SK-N-SH (cell line): ENCODE measurements at regions not wholly inside any gene's neighbourhood (a gene's known extent, or its start where the extent isn't known, plus 50 kb on each side); places are given as distances from the start of the nearest gene placed in this dataset.

Source experiments
- CTCF ChIA-PET: fragments of 300-600, 350-600 bp; formaldehyde crosslinking; extraction: SDS; loops from one replicate; lab custom pipeline; 2021; lab: Yijun Ruan, JAX
- POLR2A ChIA-PET: fragments of 350-600 bp; sonication (Branson Sonifier 250); formaldehyde crosslinking; extraction: SDS; loops from one replicate; lab custom pipeline; 2020; ENCODE audit warnings: antibody characterized with exemption, inconsistent platforms; lab: Yijun Ruan, JAX
- DNase-seq: peaks from one replicate; pipeline ENCODE4 v3.0.0; 2012
- H2AFZ ChIP-seq: fragments of 200-600 bp; sonication (generic); 2 replicates; pipeline ENCODE4 v1.8.1; 2016; ENCODE audit warnings: antibody characterized with exemption, mild to moderate bottlenecking, low read depth
- H3F3A ChIP-seq: fragments of 200-600 bp; sonication (generic); replicated peaks from 2 replicates; pipeline ENCODE3; 2016; ENCODE audit warnings: antibody characterized with exemption, mild to moderate bottlenecking; ENCODE audit not compliant: insufficient read depth
- H3K27ac ChIP-seq, 2 experiments: fragments of 200-500 bp in 1 of 2; fragments of 200-600 bp in 1 of 2; sonication (Bioruptor generic) in 1 of 2; sonication (generic), shearing (Covaris generic) in 1 of 2; 2 replicates each; pipeline versions ENCODE4 v1.5.1 to v1.6.1; 2014 to 2016; ENCODE audit warnings: low read depth in 2 of 2, inconsistent platforms in 1 of 2, low read length in 1 of 2, mild to moderate bottlenecking in 1 of 2, mixed read lengths in 1 of 2
- H3K27me3 ChIP-seq: fragments of 200-600 bp; sonication (generic), shearing (Covaris generic); 2 replicates; pipeline ENCODE4 v1.6.1; 2016; ENCODE audit warnings: mixed run types; ENCODE audit not compliant: insufficient read depth
- H3K36me3 ChIP-seq, 2 experiments: fragments of 200-500 bp in 1 of 2; fragments of 200-600 bp in 1 of 2; sonication (Bioruptor generic) in 1 of 2; sonication (generic) in 1 of 2; replicated peaks in 1 of 2; 2 replicates each; pipeline versions ENCODE3 to v1.5.1; 2014 to 2016; ENCODE audit warnings: low read length in 1 of 2, mild to moderate bottlenecking in 1 of 2; ENCODE audit not compliant: insufficient read depth in 2 of 2, control insufficient read depth in 1 of 2
- H3K4me1 ChIP-seq, 2 experiments: fragments of 200-500 bp in 1 of 2; fragments of 200-600 bp in 1 of 2; sonication (Bioruptor generic) in 1 of 2; sonication (generic), shearing (Covaris generic) in 1 of 2; 2 replicates each; pipeline versions ENCODE4 v1.5.1 to v1.6.1; 2014 to 2016; ENCODE audit warnings: low read depth in 1 of 2, low read length in 1 of 2, mixed run types in 1 of 2; ENCODE audit not compliant: insufficient read depth in 2 of 2, control insufficient read depth in 1 of 2
- H3K4me2 ChIP-seq: fragments of 200-600 bp; sonication (generic), shearing (Covaris generic); 2 replicates; pipeline ENCODE4 v1.6.1; 2017; ENCODE audit warnings: mixed run types
- H3K4me3 ChIP-seq, 2 experiments: fragments of 200-500 bp in 1 of 2; fragments of 200-600 bp in 1 of 2; sonication (Bioruptor generic) in 1 of 2; sonication (generic), shearing (Covaris generic) in 1 of 2; 2 replicates each; pipeline versions ENCODE4 v1.5.1 to v1.8.1; 2014 to 2016; ENCODE audit warnings: low read depth in 2 of 2, inconsistent platforms in 1 of 2, low read length in 1 of 2, mild to moderate bottlenecking in 1 of 2, mixed read lengths in 1 of 2, moderate library complexity in 1 of 2
- H3K79me2 ChIP-seq: fragments of 200-600 bp; sonication (generic); 2 replicates; pipeline ENCODE4 v1.8.1; 2017; ENCODE audit warnings: mild to moderate bottlenecking; ENCODE audit not compliant: insufficient read depth
- H3K9ac ChIP-seq: fragments of 200-600 bp; sonication (generic); 2 replicates; pipeline ENCODE4 v1.6.1; 2017; ENCODE audit warnings: mixed run types
- H3K9me2 ChIP-seq: fragments of 200-600 bp; sonication (generic); 2 replicates; pipeline ENCODE4 v1.6.1; 2017; ENCODE audit warnings: mixed run types
- H3K9me3 ChIP-seq: fragments of 200-600 bp; sonication (generic); 2 replicates; pipeline ENCODE4 v1.6.1; 2017; ENCODE audit warnings: mixed run types, mild to moderate bottlenecking, moderate library complexity
- H4K20me1 ChIP-seq: fragments of 200-600 bp; sonication (generic); 2 replicates; pipeline ENCODE4 v1.6.1; 2017; ENCODE audit warnings: mild to moderate bottlenecking, mixed run types; ENCODE audit not compliant: insufficient read depth
- CHD2 ChIP-seq: fragments of 150-350 bp; IDR thresholded peaks from 2 replicates; pipeline ENCODE4 v1.6.1; 2018; ENCODE audit warnings: low read length; ENCODE audit not compliant: partially characterized antibody
- ELF1 ChIP-seq: IDR thresholded peaks from 2 replicates; pipeline ENCODE4 v1.4.0; 2012
- EP300 ChIP-seq, 2 experiments: IDR thresholded peaks; 2 replicates each; pipeline versions ENCODE4 v1.4.0 to v1.6.1; 2012; ENCODE audit warnings: borderline replicate concordance in 1 of 2, low read depth in 1 of 2, low read length in 1 of 2
- EZH2phosphoT487 ChIP-seq: fragments of 200-600 bp; sonication (generic); IDR thresholded peaks from 2 replicates; pipeline ENCODE4 v1.6.1; 2017; ENCODE audit warnings: low read depth, mixed run types, mild to moderate bottlenecking, antibody characterized with exemption, moderate library complexity, borderline replicate concordance
- FOXM1 ChIP-seq: IDR thresholded peaks from 2 replicates; pipeline ENCODE4 v1.4.0; 2012; ENCODE audit warnings: low read depth, mild to moderate bottlenecking
- JUND ChIP-seq: IDR thresholded peaks from 2 replicates; pipeline ENCODE4 v1.4.0; 2012
- MAX ChIP-seq: IDR thresholded peaks from 2 replicates; pipeline ENCODE4 v1.4.0; 2012; ENCODE audit warnings: low read depth
- NFIC ChIP-seq: IDR thresholded peaks from 2 replicates; pipeline ENCODE4 v1.4.0; 2012; ENCODE audit warnings: borderline replicate concordance
- PBX3 ChIP-seq: IDR thresholded peaks from 2 replicates; pipeline ENCODE4; 2012
- REST ChIP-seq: IDR thresholded peaks from 2 replicates; pipeline ENCODE4 v1.6.1; 2012; ENCODE audit warnings: mild to moderate bottlenecking, low read depth, low read length, moderate library complexity
- RXRA ChIP-seq: IDR thresholded peaks from 2 replicates; pipeline ENCODE4 v1.4.0; 2012; ENCODE audit warnings: low read depth, mild to moderate bottlenecking, borderline replicate concordance
- SIN3A ChIP-seq: IDR thresholded peaks from 2 replicates; pipeline ENCODE4 v1.6.1; 2012; ENCODE audit warnings: low read depth, mild to moderate bottlenecking, low read length, moderate library complexity, borderline replicate concordance
- TAF1 ChIP-seq: IDR thresholded peaks from 2 replicates; pipeline ENCODE4 v1.6.1; 2012; ENCODE audit warnings: low read depth, mild to moderate bottlenecking, low read length, moderate library complexity, borderline replicate concordance
- USF1 ChIP-seq: IDR thresholded peaks from 2 replicates; pipeline ENCODE4 v1.4.0; 2012; ENCODE audit warnings: low read depth, borderline replicate concordance
- ZBTB33 ChIP-seq: IDR thresholded peaks from 2 replicates; pipeline ENCODE4 v1.4.0; 2012; ENCODE audit warnings: low read depth, borderline replicate concordance
- WGBS: methylation state at CpG from one replicate; pipeline ENCODE4 v1.1.6; 2017; ENCODE audit warnings: low lambda C conversion rate; 5-methylcytosine and 5-hydroxymethylcytosine counted together

GRCh38 chr13:81224209-81224833, 883.4 kb upstream of the SPRY2 start:
- H3K27me3 ChIP-seq, result no peaks in the 10 kb centered on the region
- H3K4me2 ChIP-seq, result no peak overlapping the region
- no peaks in the 10 kb centered on the region for H3K36me3 ChIP-seq
- ChIA-PET POLR2A (no interaction called here), CTCF (interaction anchor here (1.9 kb wide), 1 partner anchor 53 kb away, joined by 4 read pairs; no protein-coding TSS in a partner anchor)
- H3K27ac ChIP-seq, result no peak overlapping the region
- no peaks in the 10 kb centered on the region for H3K4me1 ChIP-seq
- no peak overlapping the region for H3K9ac ChIP-seq
- no peaks in the 10 kb centered on the region for H4K20me1 ChIP-seq
- H3K4me3 ChIP-seq, result no peak overlapping the region
- H2AFZ ChIP-seq, result no peak overlapping the region
- H3K79me2 ChIP-seq, result no peaks in the 10 kb centered on the region
- H3F3A ChIP-seq, result no peaks in the 10 kb centered on the region
- H3K9me3 ChIP-seq, result no peaks in the 10 kb centered on the region
- H3K9me2 ChIP-seq, result no peaks in the 10 kb centered on the region
- DNase-seq, result no peak
- 11% methylated on average over 7 of the region's 7 CpGs for WGBS
- TF ChIP-seq JUND (no peak), ZBTB33 (no peak), RXRA (no peak)
- TF ChIP-seq, all 33 proteins: peak for 0

GRCh38 chr13:81223778-81224177, 882.9 kb upstream of the SPRY2 start:
- Histone ChIP-seq H2AFZ (no peak overlapping the region), H3K4me1 (no peaks in the 10 kb centered on the region), H3K4me2 (no peak overlapping the region), H3K27me3 (no peaks in the 10 kb centered on the region), H3K9me2 (no peaks in the 10 kb centered on the region), H3K4me3 (no peak overlapping the region), H3K36me3 (no peaks in the 10 kb centered on the region), H3K9ac (no peak overlapping the region), H3F3A (no peaks in the 10 kb centered on the region), H4K20me1 (no peaks in the 10 kb centered on the region), H3K79me2 (no peaks in the 10 kb centered on the region), H3K27ac (no peak overlapping the region), H3K9me3 (no peaks in the 10 kb centered on the region)
- 66% methylated on average over 6 of the region's 6 CpGs for WGBS
- CTCF ChIA-PET, result no interaction called here
- DNase-seq, result no peak
- POLR2A ChIA-PET, result no interaction called here
- no peak for TF ChIP-seq REST
- no peak for TF ChIP-seq NFIC
- TF ChIP-seq FOXM1, result no peak
- no peak for TF ChIP-seq PBX3
- TF ChIP-seq MAX, result no peak
- TF ChIP-seq EP300 (IDR thresholded peaks at IDR 0.05; ENCODE audit: borderline replicate concordance in 1 of 2, low read depth in 1 of 2, low read length in 1 of 2), result no peak
- TF ChIP-seq TAF1, result no peak
- TF ChIP-seq SIN3A, result no peak
- no peak for TF ChIP-seq USF1
- no peak for TF ChIP-seq CHD2
- TF ChIP-seq EZH2phosphoT487, result no peak
- no peak for TF ChIP-seq ELF1
- no peak for TF ChIP-seq ZBTB33
